H1 (cell line): ENCODE measurements at regions not wholly inside any gene's neighbourhood (a gene's known extent, or its start where the extent isn't known, plus 50 kb on each side); places are given as distances from the start of the nearest gene placed in this dataset.

Experiments used
- CTCF ChIA-PET: fragments of 300-600 bp; sonication (Branson Sonifier 250); formaldehyde crosslinking; loops from one replicate; lab custom pipeline; 2021; ENCODE audit not compliant: partially characterized antibody; lab: Charles Lee
- POLR2A ChIA-PET: fragments of 300-600 bp; sonication (Branson Sonifier 250); formaldehyde crosslinking; loops from one replicate; lab custom pipeline; 2021; ENCODE audit warnings: inconsistent platforms; ENCODE audit not compliant: partially characterized antibody; lab: Charles Lee
- DNase-seq, 2 experiments: peaks; one replicate each; pipeline versions ENCODE4 v3.0.0 to v3.0.0-alpha.2; 2010 to 2022; ENCODE audit warnings: low spot score in 2 of 2, low read depth in 1 of 2, mixed read lengths in 1 of 2
- FAIRE-seq: peaks from 2 replicates; lab custom pipeline; 2011; peaks lifted over from hg19 to GRCh38; lab: Jason Lieb, UNC
- H2AFZ ChIP-seq: 2 replicates; pipeline ENCODE4 v1.8.1; 2012; ENCODE audit warnings: low read length, inconsistent platforms
- H2AK5ac ChIP-seq: 2 replicates; pipeline ENCODE4 v1.6.1; 2013; ENCODE audit warnings: low read depth, low read length
- H2BK120ac ChIP-seq: replicated peaks from 2 replicates; pipeline ENCODE3; 2013; ENCODE audit warnings: low read depth, low read length, inconsistent platforms
- H2BK12ac ChIP-seq: 2 replicates; pipeline ENCODE4 v1.6.1; 2013; ENCODE audit warnings: low read depth, low read length
- H2BK15ac ChIP-seq: 2 replicates; pipeline ENCODE4 v1.6.1; 2013; ENCODE audit warnings: low read length
- H2BK20ac ChIP-seq: 2 replicates; pipeline ENCODE4 v1.6.1; 2013; ENCODE audit warnings: low read length
- H2BK5ac ChIP-seq: 2 replicates; pipeline ENCODE4 v1.6.1; 2013; ENCODE audit warnings: low read depth, low read length
- H3K14ac ChIP-seq: 2 replicates; pipeline ENCODE4 v1.6.1; 2013; ENCODE audit warnings: inconsistent platforms; ENCODE audit not compliant: insufficient read length
- H3K18ac ChIP-seq: 2 replicates; pipeline ENCODE4 v1.6.1; 2013; ENCODE audit warnings: low read length; ENCODE audit errors: extremely low read depth
- H3K23ac ChIP-seq: 2 replicates; pipeline ENCODE4 v1.6.1; 2013; ENCODE audit warnings: inconsistent platforms; ENCODE audit not compliant: insufficient read length
- H3K23me2 ChIP-seq: 2 replicates; pipeline ENCODE4 v1.6.1; 2013; ENCODE audit warnings: low read depth, low read length
- H3K27ac ChIP-seq: 2 replicates; pipeline ENCODE4 v1.6.1; 2011; ENCODE audit warnings: low read depth, low read length, inconsistent platforms
- H3K27me3 ChIP-seq, 4 experiments: replicated peaks in 1 of 4; 1 replicate in 1 of 4; 2 replicates in 3 of 4; pipeline versions ENCODE4 v1.6.1 to v1.8.1; 2011 to 2013; ENCODE audit warnings: low read length in 3 of 4, mild to moderate bottlenecking in 3 of 4, inconsistent platforms in 2 of 4, mixed read lengths in 2 of 4, moderate library complexity in 1 of 4; ENCODE audit not compliant: control insufficient read depth in 3 of 4, insufficient read depth in 3 of 4; ENCODE audit errors: extremely low read depth in 1 of 4
- H3K36me3 ChIP-seq, 4 experiments: 2 replicates each; pipeline versions ENCODE4 v1.6.1 to v1.8.1; 2011 to 2013; ENCODE audit warnings: mild to moderate bottlenecking in 4 of 4, low read length in 3 of 4, moderate library complexity in 2 of 4, control low read depth in 1 of 4, inconsistent platforms in 1 of 4; ENCODE audit not compliant: insufficient read depth in 4 of 4, control insufficient read depth in 2 of 4
- H3K4ac ChIP-seq: replicated peaks from 2 replicates; pipeline ENCODE3; 2013; ENCODE audit warnings: low read length, low read depth, mixed read lengths, inconsistent platforms; ENCODE audit not compliant: insufficient read length
- H3K4me1 ChIP-seq, 4 experiments: replicated peaks in 1 of 4; 1 replicate in 1 of 4; 2 replicates in 3 of 4; pipeline versions ENCODE4 v1.6.1 to v1.8.1; 2011 to 2013; ENCODE audit warnings: low read length in 3 of 4, inconsistent platforms in 2 of 4, mixed read lengths in 1 of 4; ENCODE audit not compliant: insufficient read depth in 4 of 4, control insufficient read depth in 3 of 4
- H3K4me2 ChIP-seq, 2 experiments: 2 replicates each; pipeline versions ENCODE4 v1.6.1 to v1.8.1; 2011 to 2013; ENCODE audit warnings: low read depth in 2 of 2, low read length in 2 of 2, control low read depth in 1 of 2, inconsistent platforms in 1 of 2, mild to moderate bottlenecking in 1 of 2; ENCODE audit not compliant: insufficient read depth in 1 of 2
- H3K4me3 ChIP-seq, 4 experiments: fragments of 200-600, 300-600 bp in 1 of 4; sonication (generic), shearing (Covaris generic), sonication (Bioruptor Twin) in 1 of 4; 2 replicates each; pipeline versions ENCODE4 v1.5.1 to v1.8.1; 2011 to 2016; ENCODE audit warnings: low read length in 4 of 4, low read depth in 3 of 4, control low read depth in 2 of 4, inconsistent platforms in 2 of 4, mild to moderate bottlenecking in 2 of 4, mixed read lengths in 1 of 4, moderate library complexity in 1 of 4; ENCODE audit not compliant: insufficient read depth in 2 of 4; ENCODE audit errors: extremely low read depth in 1 of 4
- H3K56ac ChIP-seq: replicated peaks from 2 replicates; pipeline ENCODE3; 2013; ENCODE audit warnings: low read depth, mild to moderate bottlenecking, mixed read lengths, low read length, inconsistent platforms; ENCODE audit not compliant: insufficient read length
- H3K79me1 ChIP-seq: 2 replicates; pipeline ENCODE4 v1.6.1; 2013; ENCODE audit warnings: low read depth, low read length, control low read depth
- H3K79me2 ChIP-seq, 2 experiments: 2 replicates each; pipeline versions ENCODE4 v1.6.1 to v1.8.1; 2012 to 2013; ENCODE audit warnings: low read length in 2 of 2, mild to moderate bottlenecking in 2 of 2, inconsistent platforms in 1 of 2; ENCODE audit not compliant: insufficient read depth in 2 of 2, control insufficient read depth in 1 of 2
- H3K9ac ChIP-seq, 4 experiments: replicated peaks in 1 of 4; 1 replicate in 1 of 4; 2 replicates in 3 of 4; pipeline versions ENCODE4 v1.6.1 to v1.8.1; 2011 to 2013; ENCODE audit warnings: low read depth in 3 of 4, low read length in 3 of 4, control low read depth in 2 of 4, mild to moderate bottlenecking in 2 of 4, moderate library complexity in 2 of 4, inconsistent platforms in 1 of 4; ENCODE audit errors: extremely low read depth in 1 of 4
- H3K9me3 ChIP-seq, 2 experiments: 2 replicates each; pipeline versions ENCODE4 v1.6.1 to v1.8.1; 2012 to 2013; ENCODE audit warnings: mild to moderate bottlenecking in 2 of 2, moderate library complexity in 2 of 2, control low read depth in 1 of 2, inconsistent platforms in 1 of 2, low read depth in 1 of 2, low read length in 1 of 2, mixed read lengths in 1 of 2; ENCODE audit not compliant: insufficient read depth in 2 of 2
- H4K20me1 ChIP-seq, 2 experiments: replicated peaks in 1 of 2; 2 replicates each; pipeline versions ENCODE3 to v1.8.1; 2011 to 2013; ENCODE audit warnings: inconsistent platforms in 2 of 2, low read length in 2 of 2, mild to moderate bottlenecking in 1 of 2; ENCODE audit not compliant: insufficient read depth in 2 of 2, control insufficient read depth in 1 of 2
- H4K5ac ChIP-seq: 2 replicates; pipeline ENCODE4 v1.6.1; 2013; ENCODE audit warnings: low read length, low read depth, mixed read lengths, inconsistent platforms; ENCODE audit not compliant: insufficient read length
- H4K8ac ChIP-seq: 2 replicates; pipeline ENCODE4 v1.8.0; 2013; ENCODE audit warnings: mild to moderate bottlenecking, moderate library complexity, low read length, inconsistent platforms; ENCODE audit not compliant: insufficient read depth; ENCODE audit errors: extremely low read depth
- H4K91ac ChIP-seq: replicated peaks from 2 replicates; pipeline ENCODE3; 2013; ENCODE audit warnings: low read length, mixed read lengths, inconsistent platforms; ENCODE audit not compliant: insufficient read length
- POLR2AphosphoS5 ChIP-seq: IDR thresholded peaks from 2 replicates; pipeline ENCODE4 v1.6.1; 2011; ENCODE audit warnings: low read depth, low read length
- WGBS, 2 experiments: shearing (Covaris generic) in 1 of 2; methylation state at CpG; one replicate each; pipeline versions ENCODE4 v1.1.6 to v1.1.7; 2013 to 2015; ENCODE audit warnings: low lambda C conversion rate in 2 of 2, mixed read lengths in 2 of 2, inconsistent platforms in 1 of 2, low coverage in 1 of 2, missing lambda C conversion rate in 1 of 2; ENCODE audit not compliant: insufficient replicate concordance in 2 of 2, insufficient coverage in 1 of 2, insufficient read length in 1 of 2; ENCODE audit errors: extremely low coverage in 1 of 2, missing lambda C conversion rate in 1 of 2; 5-methylcytosine and 5-hydroxymethylcytosine counted together

DNA sequence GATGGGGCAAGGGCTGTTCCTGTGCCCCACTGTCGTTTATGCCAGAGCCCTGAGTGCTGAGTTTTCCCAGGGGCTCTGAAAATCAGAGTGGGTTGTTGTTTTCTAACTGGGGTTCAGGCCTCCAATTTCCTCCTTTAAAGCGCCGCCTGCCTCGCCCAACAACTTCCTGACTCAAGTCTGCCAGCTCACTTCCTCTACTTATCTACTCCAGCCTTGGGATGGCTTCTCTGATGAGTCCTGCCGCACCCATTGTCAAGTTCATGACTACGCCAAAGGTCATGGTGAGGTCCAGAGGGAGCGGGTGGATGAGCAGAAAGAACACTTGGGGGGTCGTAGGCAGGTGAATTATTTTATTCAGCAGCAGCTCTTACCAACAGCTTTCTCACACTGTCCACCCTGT is 104.7 kb downstream of the UTP18 start:
- Histone ChIP-seq H3K9me3 (no peaks in the 10 kb centered on the region), H4K20me1 (no peaks in the 10 kb centered on the region), H3K27me3 (no peaks in the 10 kb centered on the region), H2BK15ac (0 out of 2 replicates have a peak overlapping the region, but pooled peaks have one; percentile 46), H4K8ac (no peak overlapping the region), H3K23ac (no peak overlapping the region), H3K56ac (no peak overlapping the region), H4K5ac (no peak overlapping the region), H2BK12ac (no peak overlapping the region), H3K79me1 (no peaks in the 10 kb centered on the region), H3K79me2 (no peaks in the 10 kb centered on the region), H2AK5ac (no peak overlapping the region), H3K4me3 (no peak overlapping the region), H3K9ac (no peak overlapping the region), H4K91ac (no peak overlapping the region), H3K27ac (no peak overlapping the region), H3K36me3 (no peaks in the 10 kb centered on the region), H3K4ac (no peak overlapping the region), H3K4me1 (peaks cover 0 to 14% (median 7%) of the 10 kb centered on the region in 4 experiments; a peak in 6 of 7 replicates), H2BK5ac (no peak overlapping the region), H3K23me2 (no peaks in the 10 kb centered on the region), H3K4me2 (no peak overlapping the region), H2BK120ac (no peak overlapping the region), H3K18ac (no peak overlapping the region), H3K14ac (no peak overlapping the region), H2AFZ (no peak overlapping the region), H2BK20ac (no peak overlapping the region)
- POLR2A ChIA-PET, result no interaction called here
- WGBS, 2 experiments, result 85% methylated on average over 8 of the region's 8 CpGs; no CpG with 5 or more reads in 1 of the 2 experiments
- FAIRE-seq (no peak), DNase-seq (no peak)
- no peak for TF ChIP-seq POLR2AphosphoS5
- CTCF ChIA-PET, result interaction anchor here (1.1 to 1.6 kb wide), 5 partner anchors 38 to 165 kb away, joined by 3 to 6 read pairs (median 3); no protein-coding TSS in a partner anchor
